ENCODE measurements at regions not wholly inside any gene's neighbourhood (a gene's known extent, or its start where the extent isn't known, plus 50 kb on each side); places are given as distances from the start of the nearest gene placed in this dataset. TPM values are rescaled to one million over a fixed set of nuclear protein-coding genes. Genes with fewer than 3 reads are reported as not detected.

Small RNA genes in the stretch of these regions (small RNA-seq; reads per million reads assigned to genes)
- gene RN7SKP89: not detected

All from hematopoietic multipotent progenitor cell (in vitro differentiated cells).